ENCODE measurements at regions not wholly inside any gene's neighbourhood (a gene's known extent, or its start where the extent isn't known, plus 50 kb on each side); places are given as distances from the start of the nearest gene placed in this dataset.
"Not testable (repeated sequence)": the region's sequence is repeated elsewhere in the genome, so short reads cannot be mapped to it uniquely, and the experiment has no call there.

DNA sequence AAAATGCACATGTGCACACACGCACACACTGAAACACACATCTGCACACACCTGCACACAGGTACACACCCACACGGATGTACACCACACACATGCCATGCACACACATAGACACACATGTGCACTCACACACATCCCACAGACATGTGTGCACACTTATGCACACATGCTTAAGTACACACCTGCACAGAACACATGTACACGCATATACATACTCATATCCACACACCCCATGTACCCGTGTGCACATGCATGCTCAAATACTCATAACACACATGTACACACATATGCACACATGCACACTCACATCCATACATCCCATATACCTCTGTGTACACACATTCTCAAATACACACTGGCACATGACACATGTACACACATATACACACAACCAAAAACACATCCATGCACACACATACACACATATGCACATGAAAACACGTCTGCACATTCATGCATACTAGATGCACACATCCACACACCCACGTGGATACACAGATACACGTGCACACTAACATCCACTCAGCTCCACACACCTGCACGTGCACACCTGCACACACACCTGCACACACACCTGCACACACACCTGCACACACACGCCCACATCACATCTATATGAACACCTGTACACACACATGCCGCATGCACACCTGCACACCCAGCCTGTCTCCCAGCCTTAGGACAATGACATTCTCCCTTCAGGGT, 336.7 kb downstream of the ADGRD1 start:
- TF ChIP-seq, protein P1, sequence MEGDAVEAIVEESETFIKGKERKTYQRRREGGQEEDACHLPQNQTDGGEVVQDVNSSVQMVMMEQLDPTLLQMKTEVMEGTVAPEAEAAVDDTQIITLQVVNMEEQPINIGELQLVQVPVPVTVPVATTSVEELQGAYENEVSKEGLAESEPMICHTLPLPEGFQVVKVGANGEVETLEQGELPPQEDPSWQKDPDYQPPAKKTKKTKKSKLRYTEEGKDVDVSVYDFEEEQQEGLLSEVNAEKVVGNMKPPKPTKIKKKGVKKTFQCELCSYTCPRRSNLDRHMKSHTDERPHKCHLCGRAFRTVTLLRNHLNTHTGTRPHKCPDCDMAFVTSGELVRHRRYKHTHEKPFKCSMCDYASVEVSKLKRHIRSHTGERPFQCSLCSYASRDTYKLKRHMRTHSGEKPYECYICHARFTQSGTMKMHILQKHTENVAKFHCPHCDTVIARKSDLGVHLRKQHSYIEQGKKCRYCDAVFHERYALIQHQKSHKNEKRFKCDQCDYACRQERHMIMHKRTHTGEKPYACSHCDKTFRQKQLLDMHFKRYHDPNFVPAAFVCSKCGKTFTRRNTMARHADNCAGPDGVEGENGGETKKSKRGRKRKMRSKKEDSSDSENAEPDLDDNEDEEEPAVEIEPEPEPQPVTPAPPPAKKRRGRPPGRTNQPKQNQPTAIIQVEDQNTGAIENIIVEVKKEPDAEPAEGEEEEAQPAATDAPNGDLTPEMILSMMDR (IDR thresholded peaks at IDR 0.05; ENCODE audit: extremely low read depth, missing control alignments) = no peak
- DNase-seq (ENCODE audit: low spot score) = no peak

DNA sequence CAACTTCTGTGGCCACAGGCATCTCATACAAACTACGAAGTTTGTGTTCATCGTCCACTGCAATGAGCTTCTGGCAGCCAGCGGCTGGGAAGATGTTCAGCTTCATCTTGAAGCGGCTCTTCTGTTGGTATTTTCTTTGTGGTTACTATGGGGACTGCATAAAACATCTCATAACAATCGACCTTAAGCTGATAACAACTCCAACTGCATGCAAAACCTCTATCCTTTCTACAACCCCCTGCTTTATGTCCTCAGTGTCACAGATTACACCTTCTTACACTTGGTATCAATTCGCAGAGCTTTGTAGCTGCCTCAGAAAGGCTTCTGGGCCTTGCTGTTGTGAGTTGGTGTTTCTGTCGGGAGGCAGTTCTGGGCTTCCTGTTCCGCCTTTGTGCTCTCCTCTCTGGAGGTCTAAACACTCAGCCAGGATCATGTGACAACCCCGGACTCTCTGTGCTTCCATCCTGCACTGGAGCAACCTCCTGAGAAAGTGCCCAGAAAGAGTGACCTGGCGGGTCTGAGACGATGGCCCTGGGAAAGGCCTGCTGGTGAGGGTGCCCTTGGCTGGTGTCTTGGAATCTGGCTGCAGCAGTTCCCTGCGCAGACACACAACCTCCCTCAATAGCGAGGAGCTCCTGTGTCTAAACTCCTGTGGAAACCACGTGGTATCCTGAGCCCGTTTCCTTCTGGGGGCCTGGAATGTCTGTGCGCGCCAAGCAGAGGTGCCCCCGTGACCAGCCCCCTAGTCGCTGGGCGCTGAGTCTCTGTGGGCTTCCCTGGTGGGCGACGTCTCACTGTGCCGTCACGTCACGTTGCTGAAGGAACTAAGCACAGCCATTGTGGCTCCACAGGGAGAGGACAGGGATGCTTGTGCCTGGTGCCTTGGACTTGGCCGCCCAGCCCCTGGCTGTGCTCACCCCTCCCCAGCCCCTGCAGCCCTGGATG, 339.6 kb downstream of the ADGRD1 start:
- not testable (repeated sequence) for DNase-seq (ENCODE audit: low spot score)

DNA sequence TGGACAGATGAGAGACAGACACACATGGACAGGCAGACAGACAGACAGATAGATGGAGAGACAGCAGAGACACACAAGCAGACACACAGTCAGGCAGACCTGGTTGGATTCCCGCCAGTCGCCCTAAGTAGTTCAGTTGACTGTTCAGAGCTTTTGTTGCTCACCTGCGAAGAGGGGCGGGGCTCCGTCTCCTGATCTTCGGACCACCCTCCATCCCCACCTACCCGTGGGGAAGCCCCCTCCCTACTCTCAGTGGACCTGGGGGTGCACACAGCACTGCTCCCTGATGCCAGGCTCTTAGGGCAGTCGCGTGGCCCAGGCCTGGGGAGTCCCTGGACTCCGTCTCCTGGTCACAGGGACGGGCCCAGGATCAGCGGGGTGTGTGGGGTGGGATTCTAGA, 341.0 kb downstream of the ADGRD1 start:
- not testable (repeated sequence) for DNase-seq (ENCODE audit: low spot score)

DNA sequence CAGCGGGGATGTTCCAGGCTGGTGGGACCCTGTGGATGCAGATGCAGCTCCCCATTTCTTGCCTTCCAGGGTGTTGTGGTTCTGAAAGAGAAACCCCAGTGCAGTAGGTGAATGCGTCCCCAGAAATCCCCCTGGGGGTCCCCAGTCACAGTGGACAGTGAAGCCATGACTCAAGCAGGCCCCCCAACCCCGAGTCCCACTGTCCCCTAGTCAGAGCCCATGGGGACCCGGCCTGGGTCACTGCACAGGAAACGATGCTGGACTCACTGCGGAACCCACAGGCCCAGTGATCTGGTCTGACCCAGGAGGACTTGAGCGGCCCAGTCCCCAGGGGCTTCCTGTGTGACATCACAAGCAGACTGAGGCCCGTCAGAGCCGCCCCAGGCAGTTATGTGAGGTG, 341.4 kb downstream of the ADGRD1 start:
- not testable (repeated sequence) for DNase-seq (ENCODE audit: low spot score)

DNA sequence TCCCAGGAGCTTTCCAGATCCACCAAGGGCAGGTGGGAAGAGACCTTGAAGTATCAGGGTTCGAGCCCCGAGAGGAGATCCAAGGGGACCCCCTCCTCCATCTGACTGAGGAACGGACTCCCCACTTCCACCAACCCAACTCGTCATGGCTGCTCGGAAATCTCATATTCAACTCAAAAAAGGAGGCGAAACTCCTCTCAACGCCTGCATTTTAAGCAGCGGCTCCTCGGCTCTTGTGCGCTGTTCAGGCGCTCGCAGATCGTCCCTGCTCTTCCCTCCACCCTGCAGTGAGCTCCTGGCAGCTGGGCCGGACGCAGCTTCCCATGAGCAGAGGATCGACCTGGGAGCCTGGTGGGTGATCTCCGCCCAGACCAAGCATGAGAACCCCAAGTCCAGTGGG, 341.9 kb downstream of the ADGRD1 start:
- not testable (repeated sequence) for DNase-seq (ENCODE audit: low spot score)

DNA sequence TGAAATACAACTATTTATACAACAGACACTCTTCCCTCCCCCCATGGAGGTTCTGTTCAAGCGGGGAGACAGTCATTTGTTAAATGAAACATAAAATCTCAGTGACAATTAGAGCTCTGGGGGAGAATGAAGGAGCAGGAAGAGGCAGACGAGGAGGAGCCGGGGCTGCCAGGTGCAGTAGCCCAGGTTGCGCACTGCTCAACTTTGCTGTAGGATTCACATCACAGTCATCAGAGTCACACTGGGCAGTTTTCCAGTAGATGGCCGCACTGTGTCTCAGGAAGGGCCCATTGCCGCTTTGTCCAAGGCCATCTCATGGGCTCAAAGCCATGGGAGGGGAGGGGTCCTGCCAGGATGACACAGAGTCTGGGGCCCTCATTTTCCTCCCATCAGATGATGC, 342.4 kb downstream of the ADGRD1 start:
- not testable (repeated sequence) for DNase-seq (ENCODE audit: low spot score)

DNA sequence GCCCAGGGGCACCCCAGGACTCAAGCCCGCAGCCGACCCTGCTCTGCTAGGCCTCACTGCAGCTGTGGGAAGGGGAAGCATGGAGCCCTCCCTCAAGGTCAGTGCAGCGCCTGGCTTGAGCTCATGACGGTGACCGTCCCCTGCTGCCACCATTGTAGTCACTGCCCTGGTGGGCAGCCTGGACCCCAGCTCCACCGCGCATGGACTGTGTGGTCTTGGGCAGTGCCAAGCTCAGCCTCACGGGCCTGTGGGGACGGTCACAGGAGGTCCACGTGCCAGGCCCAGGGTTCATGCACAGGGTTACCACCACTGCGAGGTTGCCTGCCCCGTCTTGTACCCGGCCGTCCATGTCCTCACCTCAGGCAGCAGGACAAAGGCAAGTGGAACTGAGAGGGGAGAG, 342.9 kb downstream of the ADGRD1 start:
- not testable (repeated sequence) for DNase-seq (ENCODE audit: low spot score)

DNA sequence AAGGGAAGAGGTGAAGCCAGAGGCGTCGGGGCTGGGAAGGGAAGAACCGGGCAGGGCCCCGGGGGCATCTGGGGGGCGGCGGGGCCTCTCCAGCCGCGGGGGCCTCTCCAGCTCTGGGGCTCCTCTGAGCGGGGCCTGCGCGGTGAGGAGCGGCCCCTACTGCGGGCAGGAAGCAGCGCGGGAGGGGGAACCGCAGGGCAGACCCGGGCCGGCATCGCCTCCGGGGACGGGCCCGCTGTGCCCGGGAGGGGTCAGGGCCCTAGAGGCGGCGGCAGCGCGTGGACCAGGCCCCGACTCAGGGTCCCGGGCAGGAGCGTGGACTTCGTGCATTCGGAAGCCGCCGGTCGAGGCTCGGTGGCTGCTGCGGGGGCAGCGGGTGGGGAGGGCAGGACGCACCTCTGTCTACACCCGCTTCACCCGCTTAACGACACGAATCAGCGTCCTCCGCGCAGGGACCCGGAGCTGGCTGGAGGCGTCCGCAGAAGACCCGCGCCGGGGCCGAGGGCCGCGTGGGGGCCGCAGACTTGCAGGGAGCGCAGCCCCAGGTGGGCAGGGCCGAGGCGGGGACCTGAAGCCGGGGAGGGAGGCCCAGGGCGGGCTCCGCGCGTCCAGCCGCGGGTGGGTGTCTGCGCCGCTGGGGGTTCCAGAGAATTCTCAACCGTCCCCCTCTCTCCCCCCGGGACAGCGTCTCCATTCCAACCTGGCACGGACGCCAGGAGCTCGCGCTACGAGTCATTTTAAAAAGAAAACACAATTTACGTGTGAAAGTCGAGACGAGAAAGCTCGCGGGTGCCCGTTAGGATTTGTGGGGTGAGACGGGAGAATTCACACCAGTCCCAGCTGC, 345.0 kb downstream of the ADGRD1 start:
- not testable (repeated sequence) for DNase-seq (ENCODE audit: low spot score)

DNA sequence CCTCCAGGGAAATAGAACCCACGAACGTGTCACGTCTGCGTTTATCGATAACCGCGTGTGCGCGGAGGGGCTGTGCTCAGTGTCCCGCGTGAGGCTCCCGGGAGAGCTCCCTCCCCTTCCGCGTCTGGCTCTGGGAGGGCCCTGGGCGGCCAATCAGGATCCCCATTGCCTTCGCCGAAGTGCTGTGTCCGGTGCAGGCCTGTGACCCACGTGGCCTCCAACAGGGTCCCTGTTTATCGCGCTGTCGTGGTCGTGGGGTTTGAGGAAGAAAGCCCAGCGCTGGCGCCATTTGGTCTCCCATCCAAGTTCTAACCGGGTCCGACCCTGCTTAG, 345.6 kb downstream of the ADGRD1 start:
- not testable (repeated sequence) for DNase-seq (ENCODE audit: low spot score)

DNA sequence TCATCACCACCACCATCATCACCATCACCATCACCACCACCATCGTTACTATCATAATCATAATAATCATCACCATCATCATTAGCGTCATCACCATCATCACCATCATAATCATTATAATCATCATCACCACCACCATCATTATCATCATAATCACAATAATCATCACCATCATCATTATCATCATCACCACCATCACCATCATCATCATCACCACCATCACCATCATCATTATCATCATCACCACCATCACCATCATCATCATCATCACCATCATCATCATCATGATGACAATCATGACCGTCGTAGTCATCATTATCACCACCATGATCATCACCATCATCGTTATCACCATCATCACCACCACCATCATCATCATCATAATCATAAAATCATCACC, 349.9 kb downstream of the ADGRD1 start:
- not testable (repeated sequence) for DNase-seq (ENCODE audit: low spot score)

DNA sequence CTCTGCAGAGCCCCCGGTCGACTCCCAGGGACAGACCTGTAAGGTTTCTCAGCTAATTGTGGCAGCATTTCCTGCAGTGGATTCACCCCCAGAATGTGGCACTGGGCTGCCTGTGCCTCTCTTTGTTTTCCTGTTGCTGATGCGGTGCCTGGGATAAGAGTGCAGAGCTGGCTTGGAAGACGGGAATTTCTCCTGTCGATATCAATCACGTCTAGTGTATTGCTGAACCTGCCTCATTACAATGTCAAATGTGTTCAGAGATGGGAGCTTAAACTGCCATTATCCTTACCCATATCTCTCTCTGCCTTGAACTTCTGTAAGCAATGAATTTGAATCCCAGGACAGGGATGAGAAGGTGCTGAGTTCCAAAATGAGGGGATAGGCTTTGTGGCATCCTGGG, 350.9 kb downstream of the ADGRD1 start:
- not testable (repeated sequence) for DNase-seq (ENCODE audit: low spot score)

DNA sequence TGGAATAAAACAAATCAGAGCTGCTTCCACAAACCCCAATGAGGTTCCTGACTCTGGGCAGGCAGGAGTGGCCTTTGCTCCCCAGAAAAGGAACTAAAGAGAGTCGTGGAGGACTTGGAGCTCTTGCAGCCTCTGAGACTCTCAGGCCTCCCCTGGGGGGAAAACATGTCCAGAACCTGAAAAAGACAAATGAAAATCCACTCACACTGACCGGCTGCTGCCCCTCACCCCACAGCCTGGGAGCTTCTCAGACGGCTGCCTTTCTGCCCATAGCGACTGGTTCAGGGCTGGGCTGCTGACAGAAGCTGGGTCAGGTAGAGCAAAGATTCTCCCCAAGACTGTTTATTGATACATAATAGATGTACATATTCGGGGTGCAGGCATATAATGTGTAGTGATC, 356.0 kb downstream of the ADGRD1 start:
- TF ChIP-seq, protein P1 (IDR thresholded peaks at IDR 0.05; ENCODE audit: extremely low read depth, missing control alignments) = no peak
- no peak for DNase-seq (ENCODE audit: low spot score)

DNA sequence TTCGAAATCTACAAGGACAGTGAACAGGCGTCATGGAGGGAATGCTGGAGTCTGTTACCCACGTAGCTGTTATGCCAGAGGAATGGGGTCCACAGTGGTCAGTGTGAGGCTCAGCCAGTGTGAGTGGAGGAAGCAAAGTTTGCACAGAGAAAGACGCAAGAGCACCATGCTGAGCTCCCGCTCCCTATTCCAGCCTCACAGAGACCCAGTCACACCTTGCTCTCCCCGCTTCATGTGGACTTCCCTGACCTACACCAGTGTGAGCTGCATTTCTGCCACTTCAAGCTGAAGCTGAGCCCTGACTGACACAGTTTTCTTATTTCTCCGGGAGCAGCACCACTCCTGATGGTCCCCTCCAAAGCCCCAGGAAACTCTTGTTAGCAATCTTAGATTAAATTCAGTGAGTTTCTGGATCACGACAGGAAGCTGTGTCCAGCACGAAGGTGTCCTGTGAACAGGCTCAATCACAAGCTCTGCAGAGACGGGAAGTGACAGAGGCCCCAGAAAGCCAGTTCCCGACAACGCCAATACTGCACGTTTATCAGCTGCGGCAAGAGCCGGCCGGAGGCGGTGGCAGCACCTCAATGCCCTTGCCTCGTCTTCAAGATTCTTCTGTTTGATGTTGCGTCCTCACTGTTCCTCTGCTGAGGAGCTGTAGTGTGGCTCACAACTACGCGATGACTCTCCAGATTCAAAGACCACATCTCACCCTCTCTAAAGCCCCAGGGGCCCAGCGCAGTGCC, 356.7 kb downstream of the ADGRD1 start:
- not testable (repeated sequence) for DNase-seq (ENCODE audit: low spot score)

DNA sequence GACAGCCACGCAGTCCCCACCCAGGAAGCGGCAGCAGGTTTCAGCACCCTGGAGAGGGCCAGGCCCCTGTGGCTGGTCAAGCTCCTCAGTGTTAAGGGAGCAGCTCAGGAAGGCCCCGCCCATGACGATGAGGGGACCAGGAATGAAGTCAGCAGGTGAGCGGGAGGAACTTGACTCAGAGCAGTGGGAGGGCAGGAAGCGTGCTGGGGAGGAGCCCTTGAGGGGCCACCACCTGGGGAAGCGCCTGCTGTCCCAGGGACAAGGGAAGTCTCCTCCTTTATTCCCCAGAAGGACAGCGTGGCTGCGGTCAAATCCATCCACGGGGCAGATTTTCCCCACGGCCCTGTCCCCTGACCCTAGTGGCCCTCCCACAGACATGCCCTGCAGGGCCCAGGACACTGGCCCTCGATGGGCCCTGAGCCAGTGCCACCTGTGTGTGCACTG, 357.6 kb downstream of the ADGRD1 start:
- DNase-seq (ENCODE audit: low spot score) = not testable (repeated sequence)

All from GM20000 (cell line).